RWPE1 (cell line): ENCODE measurements at regions not wholly inside any gene's neighbourhood (a gene's known extent, or its start where the extent isn't known, plus 50 kb on each side); places are given as distances from the start of the nearest gene placed in this dataset.
"Not testable (repeated sequence)": the region's sequence is repeated elsewhere in the genome, so short reads cannot be mapped to it uniquely, and the experiment has no call there.

Experiments used
- CTCF ChIA-PET: fragments of 350-600 bp; sonication (Branson Sonifier 250); formaldehyde crosslinking; extraction: SDS; loops from one replicate; lab custom pipeline; 2021; lab: Yijun Ruan, JAX
- POLR2A ChIA-PET: fragments of 400-600 bp; formaldehyde crosslinking; extraction: SDS; loops from one replicate; lab custom pipeline; 2020; ENCODE audit warnings: antibody characterized with exemption; ENCODE audit not compliant: low non-redundant PET; lab: Yijun Ruan, JAX
- DNase-seq: peaks from one replicate; pipeline ENCODE4 v3.0.0; 2012; ENCODE audit warnings: low spot score
- H3K27ac ChIP-seq: fragments of 450-650 bp; 2 replicates; pipeline ENCODE4 v1.5.1; 2017
- CTCF ChIP-seq: fragments of 450-650 bp; conservative IDR thresholded peaks from 2 replicates; pipeline ENCODE4 v1.5.1; 2017; ENCODE audit warnings: low read depth, mild to moderate bottlenecking

- POLR2A ChIA-PET: no interaction called here
- DNase-seq: no peak
- no peak for TF ChIP-seq CTCF
- CTCF ChIA-PET: no interaction called here
- no peak overlapping the region for H3K27ac ChIP-seq
Observed at GRCh38 chr2:153644955-153645354, 166.4 kb upstream of the RPRM start.

GRCh38 chr2:153645599-153645998 is 167.0 kb upstream of the RPRM start:
- DNase-seq: no peak
- TF ChIP-seq CTCF: no peak
- ChIA-PET CTCF (no interaction called here), POLR2A (no interaction called here)
- no peak overlapping the region for H3K27ac ChIP-seq

GRCh38 chr2:153657651-153658050 is 179.1 kb upstream of the RPRM start:
- ChIA-PET CTCF (no interaction called here), POLR2A (no interaction called here)
- TF ChIP-seq CTCF: no peak
- H3K27ac ChIP-seq: no peak overlapping the region
- no peak for DNase-seq

- ChIA-PET POLR2A (no interaction called here), CTCF (interaction anchor here (0.7 kb wide), 1 partner anchor 14 kb away, joined by 3 read pairs; no protein-coding TSS in a partner anchor)
- no peak for TF ChIP-seq CTCF
- no peak overlapping the region for H3K27ac ChIP-seq
- no peak for DNase-seq
Observed at GRCh38 chr2:153661801-153662200, 183.2 kb upstream of the RPRM start.

GRCh38 chr2:153663371-153663770 is 184.8 kb upstream of the RPRM start:
- H3K27ac ChIP-seq: no peak overlapping the region
- CTCF ChIA-PET: no interaction called here
- POLR2A ChIA-PET: no interaction called here
- DNase-seq: no peak
- TF ChIP-seq CTCF: no peak

GRCh38 chr2:153664009-153664408 is 185.4 kb upstream of the RPRM start:
- DNase-seq, CTCF ChIA-PET, H3K27ac ChIP-seq, POLR2A ChIA-PET: not testable (repeated sequence)

- no peak for DNase-seq
- TF ChIP-seq CTCF: no peak
- POLR2A ChIA-PET: no interaction called here
- no peak overlapping the region for H3K27ac ChIP-seq
- CTCF ChIA-PET: no interaction called here
Observed at GRCh38 chr2:153667475-153667874, 188.9 kb upstream of the RPRM start.
